ENCODE measurements at regions not wholly inside any gene's neighbourhood (a gene's known extent, or its start where the extent isn't known, plus 50 kb on each side); places are given as distances from the start of the nearest gene placed in this dataset.

DNA sequence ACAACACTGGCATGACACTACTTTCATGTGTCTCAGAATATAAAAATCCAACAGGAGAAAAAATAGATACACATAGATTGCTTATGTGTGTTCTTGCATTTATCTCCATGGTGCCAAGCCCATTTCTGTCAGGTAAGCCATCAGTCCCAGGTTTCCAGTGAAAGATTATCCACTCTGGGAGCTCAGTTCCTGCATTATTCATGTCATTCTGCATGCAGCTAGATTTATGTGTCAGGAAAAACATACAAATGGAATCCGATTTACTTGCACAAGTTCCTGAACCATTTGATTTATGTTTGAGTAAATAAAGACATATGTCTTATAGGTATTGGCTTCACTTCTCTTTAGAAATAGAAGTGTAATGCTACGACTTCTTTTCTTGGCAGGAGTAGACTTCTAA lies 569.7 kb downstream of the KCNJ2 start:
- TF ChIP-seq FOXM1 (IDR thresholded peaks at IDR 0.05; ENCODE audit: borderline replicate concordance, low read depth) (no peak), NFIC (IDR thresholded peaks at IDR 0.05) (no peak), EGR1 (IDR thresholded peaks at IDR 0.05) (no peak), CEBPB (IDR thresholded peaks at IDR 0.05) (no peak), YY1 (IDR thresholded peaks at IDR 0.05; ENCODE audit: low read depth) (no peak), TEAD4 (IDR thresholded peaks at IDR 0.05) (no peak), RAD21 (IDR thresholded peaks at IDR 0.05; ENCODE audit: low read depth) (no peak), EP300 (IDR thresholded peaks at IDR 0.05; ENCODE audit: borderline replicate concordance) (no peak), TAF1 (IDR thresholded peaks at IDR 0.05; ENCODE audit: low read depth) (no peak), TCF12 (IDR thresholded peaks at IDR 0.05; ENCODE audit: low read depth) (no peak)
- TF ChIP-seq, protein P1, sequence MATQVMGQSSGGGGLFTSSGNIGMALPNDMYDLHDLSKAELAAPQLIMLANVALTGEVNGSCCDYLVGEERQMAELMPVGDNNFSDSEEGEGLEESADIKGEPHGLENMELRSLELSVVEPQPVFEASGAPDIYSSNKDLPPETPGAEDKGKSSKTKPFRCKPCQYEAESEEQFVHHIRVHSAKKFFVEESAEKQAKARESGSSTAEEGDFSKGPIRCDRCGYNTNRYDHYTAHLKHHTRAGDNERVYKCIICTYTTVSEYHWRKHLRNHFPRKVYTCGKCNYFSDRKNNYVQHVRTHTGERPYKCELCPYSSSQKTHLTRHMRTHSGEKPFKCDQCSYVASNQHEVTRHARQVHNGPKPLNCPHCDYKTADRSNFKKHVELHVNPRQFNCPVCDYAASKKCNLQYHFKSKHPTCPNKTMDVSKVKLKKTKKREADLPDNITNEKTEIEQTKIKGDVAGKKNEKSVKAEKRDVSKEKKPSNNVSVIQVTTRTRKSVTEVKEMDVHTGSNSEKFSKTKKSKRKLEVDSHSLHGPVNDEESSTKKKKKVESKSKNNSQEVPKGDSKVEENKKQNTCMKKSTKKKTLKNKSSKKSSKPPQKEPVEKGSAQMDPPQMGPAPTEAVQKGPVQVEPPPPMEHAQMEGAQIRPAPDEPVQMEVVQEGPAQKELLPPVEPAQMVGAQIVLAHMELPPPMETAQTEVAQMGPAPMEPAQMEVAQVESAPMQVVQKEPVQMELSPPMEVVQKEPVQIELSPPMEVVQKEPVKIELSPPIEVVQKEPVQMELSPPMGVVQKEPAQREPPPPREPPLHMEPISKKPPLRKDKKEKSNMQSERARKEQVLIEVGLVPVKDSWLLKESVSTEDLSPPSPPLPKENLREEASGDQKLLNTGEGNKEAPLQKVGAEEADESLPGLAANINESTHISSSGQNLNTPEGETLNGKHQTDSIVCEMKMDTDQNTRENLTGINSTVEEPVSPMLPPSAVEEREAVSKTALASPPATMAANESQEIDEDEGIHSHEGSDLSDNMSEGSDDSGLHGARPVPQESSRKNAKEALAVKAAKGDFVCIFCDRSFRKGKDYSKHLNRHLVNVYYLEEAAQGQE (IDR thresholded peaks at IDR 0.05; ENCODE audit: low read depth): no peak
- TF ChIP-seq, protein P2, sequence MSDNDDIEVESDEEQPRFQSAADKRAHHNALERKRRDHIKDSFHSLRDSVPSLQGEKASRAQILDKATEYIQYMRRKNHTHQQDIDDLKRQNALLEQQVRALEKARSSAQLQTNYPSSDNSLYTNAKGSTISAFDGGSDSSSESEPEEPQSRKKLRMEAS (IDR thresholded peaks at IDR 0.05): no peak
- TF ChIP-seq, protein P3, sequence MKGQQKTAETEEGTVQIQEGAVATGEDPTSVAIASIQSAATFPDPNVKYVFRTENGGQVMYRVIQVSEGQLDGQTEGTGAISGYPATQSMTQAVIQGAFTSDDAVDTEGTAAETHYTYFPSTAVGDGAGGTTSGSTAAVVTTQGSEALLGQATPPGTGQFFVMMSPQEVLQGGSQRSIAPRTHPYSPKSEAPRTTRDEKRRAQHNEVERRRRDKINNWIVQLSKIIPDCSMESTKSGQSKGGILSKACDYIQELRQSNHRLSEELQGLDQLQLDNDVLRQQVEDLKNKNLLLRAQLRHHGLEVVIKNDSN (IDR thresholded peaks at IDR 0.05): no peak
